HL-60/S4 (cell line): ENCODE measurements at regions not wholly inside any gene's neighbourhood (a gene's known extent, or its start where the extent isn't known, plus 50 kb on each side); places are given as distances from the start of the nearest gene placed in this dataset.

ENCODE experiments used
- in situ Hi-C: fragments of 300-500 bp; cut with MboI; formaldehyde crosslinking; loops from 2 replicates; pipeline ENCODE4 v1.14.3; 2022; ENCODE audit warnings: low sequenced_read_pairs

DNA sequence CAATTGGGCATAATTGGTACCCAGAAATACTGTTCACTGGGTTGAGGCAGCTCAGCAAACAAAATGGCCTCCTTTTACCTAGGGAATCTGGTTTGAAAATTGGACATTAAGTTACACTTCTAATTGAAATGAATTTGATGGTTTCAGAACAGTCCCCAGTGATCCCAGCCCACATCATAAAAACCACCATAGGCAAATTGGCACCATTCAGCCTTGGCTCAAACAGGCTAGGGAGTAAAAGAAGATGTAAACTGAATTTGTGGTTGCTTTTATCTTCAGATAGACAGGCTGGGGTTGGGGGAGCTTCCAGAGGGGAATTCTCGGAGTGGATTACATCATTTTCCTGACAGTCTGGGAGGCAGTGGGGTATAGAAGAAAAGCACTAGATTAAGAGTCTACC lies 576.5 kb downstream of the MID1IP1 start:
- in situ Hi-C loops, result no loop called here

DNA sequence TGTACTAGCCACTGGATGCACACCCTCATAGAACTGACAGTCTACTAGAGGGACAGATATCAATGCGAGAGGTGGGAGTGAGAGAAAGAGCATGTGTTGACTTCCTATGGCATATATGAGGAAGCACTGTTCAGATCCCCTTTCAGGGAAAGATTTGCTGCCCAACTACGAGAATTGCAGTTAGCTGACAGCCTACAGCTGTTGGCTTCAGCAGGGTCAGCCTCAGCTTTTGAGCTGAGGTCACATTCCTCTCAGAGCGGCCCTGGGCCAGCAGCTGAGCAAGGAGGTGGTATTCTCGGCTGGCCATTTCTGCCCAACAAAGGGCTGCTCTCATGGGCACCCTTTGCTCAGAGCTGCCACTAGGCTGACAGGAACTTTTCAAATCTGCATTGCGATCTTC lies 580.2 kb downstream of the MID1IP1 start:
- in situ Hi-C loops, result no loop called here

DNA sequence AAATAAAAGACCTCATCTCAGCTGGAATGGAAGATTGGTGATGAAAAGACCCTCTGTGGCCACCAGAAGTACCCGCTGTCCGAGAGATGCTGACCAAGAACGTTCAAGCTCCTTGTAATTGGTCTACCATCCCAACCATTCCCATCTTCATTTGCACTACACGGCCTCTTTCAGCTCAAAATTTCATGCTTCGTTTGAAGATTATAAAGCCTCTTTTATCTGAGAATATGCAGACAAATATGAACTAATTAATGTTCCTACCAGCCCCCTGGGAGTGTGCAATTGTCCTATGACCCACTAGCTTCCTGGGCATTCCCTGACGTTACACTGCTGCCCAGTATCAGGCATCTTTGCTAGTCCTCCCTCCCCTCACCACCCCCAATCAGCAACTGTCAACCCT lies 583.7 kb downstream of the MID1IP1 start:
- in situ Hi-C loops, result no loop called here

DNA sequence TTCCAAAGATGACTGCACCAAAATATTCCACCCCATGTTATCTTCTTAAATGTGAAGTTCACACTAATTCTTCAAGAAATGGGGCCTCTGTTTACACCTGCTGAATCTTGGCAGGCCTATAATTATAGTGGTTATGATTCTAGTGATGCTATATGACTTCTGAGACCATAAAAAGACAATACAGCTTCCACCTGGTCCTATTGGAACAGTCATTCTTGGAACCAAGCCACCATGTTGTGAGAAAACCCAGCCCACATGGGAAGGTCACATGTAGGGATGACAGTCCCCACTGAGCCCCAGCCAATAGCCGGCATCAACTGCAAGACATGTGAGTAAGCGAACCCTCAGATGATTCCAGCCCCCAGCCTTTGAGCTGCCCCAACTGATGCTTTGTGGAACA lies 587.5 kb downstream of the MID1IP1 start:
- in situ Hi-C loops, result no loop called here

DNA sequence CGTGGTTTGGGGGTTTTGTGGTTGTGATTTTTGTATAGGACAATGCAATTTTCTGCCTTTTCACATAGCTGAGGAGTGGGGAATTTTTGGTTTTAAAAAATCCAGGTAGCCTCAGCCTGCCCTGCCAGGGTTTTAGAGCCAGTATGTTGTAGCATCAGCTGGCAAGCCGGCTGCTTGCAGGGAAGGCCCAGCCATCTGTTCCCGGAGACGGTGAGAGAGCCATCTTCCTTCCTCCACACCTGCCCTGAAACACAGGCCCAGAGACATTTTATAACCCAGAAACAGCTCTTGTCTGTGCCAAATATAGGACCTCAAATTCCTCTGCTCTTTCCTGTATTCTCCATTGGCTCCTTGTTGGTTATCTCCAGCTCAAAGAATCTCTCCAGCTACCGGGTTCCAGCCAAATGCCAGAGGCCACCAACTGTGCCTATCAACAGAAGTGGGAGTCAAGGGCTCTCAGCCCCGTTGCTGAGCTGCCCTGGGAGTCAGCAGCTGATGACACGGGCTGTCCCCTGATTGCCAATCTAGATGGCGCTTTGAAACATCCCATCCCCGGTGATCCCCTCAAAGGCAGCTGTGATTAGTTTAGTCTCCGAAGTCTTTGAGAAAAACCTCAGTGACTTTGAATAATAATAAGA lies 595.2 kb downstream of the MID1IP1 start:
- in situ Hi-C loops, result no loop called here

DNA sequence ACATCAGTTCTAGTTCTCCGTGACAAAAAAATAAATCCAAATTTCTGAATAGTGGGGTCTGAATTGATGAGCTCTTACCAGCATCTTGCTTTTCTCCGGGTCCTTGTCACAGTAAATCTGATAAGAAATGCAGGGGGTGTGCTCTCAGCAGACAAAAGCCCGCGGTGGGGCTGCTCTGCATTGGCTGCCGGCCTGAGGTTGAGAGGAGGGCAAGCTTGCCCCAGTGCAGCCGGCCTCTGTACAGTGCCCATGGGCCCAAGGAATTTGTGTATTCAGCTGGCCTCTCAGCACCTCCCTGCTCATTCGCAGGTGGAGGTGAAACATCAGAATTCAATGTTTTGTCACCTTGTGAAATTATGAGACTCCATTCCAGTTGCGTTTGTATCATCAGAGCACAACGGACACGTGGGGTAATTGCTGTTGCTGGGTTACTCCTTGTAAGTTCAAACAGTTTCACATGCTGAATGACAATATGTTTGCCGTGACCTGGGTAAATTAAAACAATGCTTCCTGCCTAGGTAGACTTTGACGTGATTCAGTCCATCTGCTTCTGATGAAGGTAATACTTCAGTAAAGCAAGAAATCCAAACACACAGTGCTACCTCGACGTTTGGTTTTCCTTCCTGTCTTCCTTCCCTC lies 596.4 kb downstream of the MID1IP1 start:
- in situ Hi-C loops, result no loop called here

DNA sequence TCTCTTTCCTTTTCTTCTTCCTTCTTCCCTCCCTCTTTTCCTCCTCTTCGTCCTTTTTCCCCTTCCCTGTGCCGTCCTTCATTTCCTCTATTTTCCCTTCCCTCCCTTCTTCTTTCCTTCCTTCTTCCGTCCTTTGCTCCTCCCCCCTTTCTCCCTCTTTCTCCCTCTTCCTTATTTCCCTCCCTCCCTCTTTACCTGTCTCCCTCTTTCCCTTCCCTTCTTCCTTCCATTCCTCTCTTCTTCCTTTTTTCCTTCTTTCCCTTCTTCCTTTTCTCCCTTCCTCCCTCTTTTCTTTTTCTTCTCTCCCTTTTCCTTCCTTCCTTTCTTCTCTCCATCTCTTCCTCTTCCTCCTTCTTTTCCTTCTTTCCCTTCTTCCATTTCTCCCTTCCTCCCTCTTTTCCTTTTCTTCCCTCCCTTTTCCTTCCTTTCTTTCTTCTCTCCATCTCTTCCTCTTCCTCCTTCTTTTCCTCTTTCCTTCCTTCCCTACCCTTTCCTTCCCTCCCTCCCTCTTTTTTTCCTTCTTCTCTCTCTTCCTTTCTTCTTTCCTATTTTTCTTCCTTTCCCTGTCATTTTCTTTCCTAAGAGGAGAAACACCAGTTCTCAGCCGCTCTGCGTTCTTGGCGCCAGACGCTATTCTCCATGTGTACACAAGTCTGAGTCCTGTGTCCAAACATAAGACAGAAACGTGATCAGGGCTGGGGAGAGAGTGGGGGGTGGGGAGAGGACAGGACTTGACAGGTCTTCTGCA lies 597.1 kb downstream of the MID1IP1 start:
- in situ Hi-C loops, result no loop called here

DNA sequence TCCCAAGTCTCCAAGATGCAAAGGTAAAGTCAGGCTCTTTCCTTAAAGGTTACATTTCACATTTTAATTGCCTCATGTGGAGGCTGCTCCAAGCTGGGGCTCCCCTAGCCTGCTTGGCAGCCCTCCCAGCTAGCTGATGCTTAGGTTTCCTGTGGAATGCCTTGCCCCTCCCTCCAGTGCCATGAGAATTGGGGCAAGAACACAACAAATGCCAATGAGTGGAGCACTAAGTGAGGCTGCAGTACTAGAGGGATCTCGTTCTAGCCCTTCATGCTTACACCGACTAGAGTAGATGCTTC lies 597.7 kb downstream of the MID1IP1 start:
- in situ Hi-C loops, result no loop called here

DNA sequence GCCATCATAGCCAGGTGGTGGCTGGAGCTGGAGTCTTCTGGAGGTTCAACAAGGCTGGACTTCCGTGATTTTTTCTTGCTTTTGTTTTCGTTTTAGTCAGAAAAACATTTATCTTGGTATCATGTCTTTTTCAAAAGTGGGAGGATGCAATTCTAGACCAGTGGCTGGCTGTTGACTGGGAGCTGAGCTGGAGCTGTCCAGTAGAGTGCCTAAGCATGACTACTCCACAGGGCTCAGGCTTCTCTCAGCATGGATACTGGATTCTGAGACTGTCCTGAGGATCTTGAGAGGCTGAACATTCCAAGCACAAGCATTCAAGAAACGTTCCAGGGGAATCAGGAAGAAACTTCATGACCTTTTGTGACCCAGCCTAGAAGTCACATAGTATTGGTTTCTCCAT lies 598.1 kb downstream of the MID1IP1 start:
- in situ Hi-C loops, result no loop called here

DNA sequence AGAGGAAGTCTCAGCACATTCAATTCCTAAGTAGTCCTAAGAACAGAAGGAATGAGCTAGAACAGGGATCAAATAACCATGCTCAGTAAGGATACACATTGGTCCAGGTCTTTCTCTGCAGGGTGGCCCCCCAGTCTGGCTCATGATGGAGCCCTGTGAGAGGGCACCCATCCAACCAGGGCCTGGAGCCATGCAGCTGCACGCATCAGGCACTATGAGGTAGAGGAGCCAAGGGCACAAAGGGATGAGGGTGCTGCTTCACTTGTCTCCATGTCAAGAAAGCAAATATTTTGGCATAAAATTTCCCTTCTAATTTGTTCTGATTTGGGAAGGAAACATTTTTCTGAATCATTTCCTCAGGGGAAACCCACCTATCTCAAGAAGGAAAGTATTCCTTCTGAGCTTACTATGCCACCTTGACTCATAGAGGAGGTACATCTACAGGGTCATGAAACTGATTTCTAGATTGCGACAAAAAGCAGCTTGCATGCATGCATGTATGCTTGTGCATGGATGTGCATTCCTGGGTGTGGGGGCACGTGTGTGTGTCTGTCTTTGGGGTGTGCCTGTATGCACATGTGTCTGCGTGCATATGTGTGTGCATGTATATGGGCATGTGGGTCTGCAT lies 600.3 kb downstream of the MID1IP1 start:
- in situ Hi-C loops, result no loop called here

DNA sequence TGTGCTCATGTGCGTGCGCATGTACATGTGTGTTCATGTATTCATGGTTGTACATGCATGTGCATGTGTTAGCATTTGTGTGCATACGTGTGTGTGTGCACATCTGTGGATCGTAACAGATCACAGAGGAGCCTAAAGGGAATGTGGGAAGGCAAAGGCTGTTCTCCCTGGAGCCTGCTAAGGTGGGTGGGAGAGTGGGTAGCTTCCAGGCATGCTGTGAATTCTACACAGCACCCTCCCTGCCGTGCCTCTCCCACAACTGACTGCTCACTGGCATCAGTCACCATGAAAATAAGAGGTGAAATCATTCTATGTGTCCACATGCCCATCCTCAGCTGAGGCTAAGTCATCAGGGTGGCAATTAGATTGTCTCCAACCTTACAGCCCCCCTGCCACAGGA lies 600.9 kb downstream of the MID1IP1 start:
- in situ Hi-C loops, result no loop called here

DNA sequence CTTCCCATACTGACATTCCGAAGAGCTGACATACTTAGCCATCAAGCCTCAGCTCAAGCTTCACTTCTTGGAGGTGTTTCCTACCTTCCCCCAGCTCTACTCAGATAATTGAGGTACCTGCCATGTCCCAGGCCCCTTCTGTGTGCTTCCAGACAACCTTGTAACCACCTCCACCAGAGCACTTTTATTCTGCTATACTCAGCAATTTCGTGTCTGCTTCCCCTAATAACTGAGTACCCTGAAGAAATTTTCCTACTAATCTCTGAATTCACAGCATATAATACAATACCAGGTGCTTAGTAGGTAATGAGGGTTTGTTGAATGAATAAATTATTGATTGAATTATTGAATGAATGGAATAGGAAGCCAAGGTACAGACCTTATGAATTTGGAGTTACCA lies 605.5 kb downstream of the MID1IP1 start:
- in situ Hi-C loops, result no loop called here

DNA sequence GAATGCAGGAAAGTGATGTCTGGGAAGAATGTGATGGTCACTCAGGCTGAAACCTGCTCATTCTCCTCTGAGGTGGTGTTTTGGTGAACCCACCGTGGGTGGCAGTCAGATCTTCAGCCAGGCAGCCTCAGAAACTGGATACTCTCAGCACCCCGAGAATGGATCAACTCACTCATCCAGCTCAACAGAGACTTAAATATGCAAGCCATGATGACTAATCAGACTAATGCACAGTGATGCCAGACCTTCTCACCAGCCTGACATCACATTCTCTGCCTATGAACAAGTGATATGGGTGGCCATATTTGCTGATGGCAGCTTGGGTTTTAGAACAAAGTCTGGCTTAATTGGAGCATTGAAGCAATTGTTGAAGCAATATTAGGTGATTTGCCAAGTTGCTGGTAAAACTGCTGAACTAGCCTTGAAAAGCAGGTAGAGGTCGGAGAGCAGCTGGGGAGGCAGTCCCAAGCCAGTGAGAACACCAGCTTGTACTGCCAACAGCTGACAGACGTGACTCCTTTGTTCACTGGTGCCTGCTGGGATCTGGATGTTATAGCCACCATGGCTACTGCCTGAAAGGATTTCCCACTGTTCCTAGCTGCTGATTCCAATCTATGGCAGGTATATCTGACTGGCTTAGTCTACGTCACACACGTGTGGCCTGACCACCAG lies 608.1 kb downstream of the MID1IP1 start:
- in situ Hi-C loops, result no loop called here

DNA sequence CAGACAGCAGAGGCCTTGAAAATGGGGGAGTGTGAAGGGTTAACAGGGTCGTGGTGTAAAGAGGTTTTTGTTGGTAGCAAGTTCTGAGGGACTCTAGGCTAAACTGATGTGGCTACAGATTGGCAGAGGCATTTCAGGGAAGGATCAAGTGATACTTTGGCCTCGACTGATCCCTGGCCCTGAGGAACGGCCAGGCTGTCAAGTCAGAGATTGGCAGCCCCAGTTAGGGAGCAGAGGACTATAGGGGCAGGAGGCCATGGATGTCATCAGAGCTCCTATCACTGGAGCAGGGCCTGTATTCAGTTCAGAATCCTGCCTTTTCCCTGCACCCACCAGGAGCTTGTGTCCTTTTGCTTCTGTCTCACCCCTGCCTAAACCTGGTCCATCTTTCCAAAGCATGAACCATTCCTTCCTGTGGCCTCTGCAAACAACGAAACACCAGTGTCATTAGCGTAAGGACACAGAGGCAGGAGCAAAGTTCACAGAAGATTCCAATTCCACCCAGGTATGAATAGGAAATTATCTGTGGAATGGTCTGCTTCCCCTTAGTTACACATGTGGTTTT lies 613.1 kb downstream of the MID1IP1 start:
- in situ Hi-C loops, result no loop called here

DNA sequence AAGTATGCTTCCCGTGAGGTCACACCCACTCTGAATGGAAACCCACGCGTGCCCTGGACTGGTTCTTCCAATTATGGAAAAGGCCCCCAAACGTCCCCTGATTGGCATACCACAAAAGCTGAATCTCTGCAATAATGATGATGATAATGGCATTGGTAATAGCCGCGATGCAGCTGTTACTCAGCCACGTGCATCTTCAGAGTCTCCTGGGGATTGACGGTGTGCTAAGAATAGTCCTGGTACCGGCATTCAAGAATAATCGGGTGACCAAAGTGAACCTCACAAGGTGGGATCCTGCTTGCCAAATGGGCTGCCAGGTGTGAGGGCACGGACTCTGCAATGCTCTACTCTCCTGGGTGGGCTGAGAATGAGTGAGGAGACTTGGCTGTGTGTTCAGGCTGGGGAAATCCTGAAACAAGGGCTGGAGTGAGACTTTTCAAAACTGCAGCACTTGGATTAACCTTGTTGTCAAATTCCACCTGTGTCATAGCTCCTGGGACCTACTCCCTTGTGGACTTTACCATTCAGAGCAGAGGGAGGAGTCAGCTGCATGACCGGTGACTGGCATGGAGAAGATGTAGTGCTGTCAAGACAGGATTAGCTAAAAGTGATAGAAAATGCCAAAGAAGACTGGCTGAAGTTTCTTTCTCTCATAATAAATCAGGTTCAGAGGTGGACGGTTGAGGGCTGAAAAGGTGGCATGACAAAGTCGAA lies 615.4 kb downstream of the MID1IP1 start:
- in situ Hi-C loops, result no loop called here

DNA sequence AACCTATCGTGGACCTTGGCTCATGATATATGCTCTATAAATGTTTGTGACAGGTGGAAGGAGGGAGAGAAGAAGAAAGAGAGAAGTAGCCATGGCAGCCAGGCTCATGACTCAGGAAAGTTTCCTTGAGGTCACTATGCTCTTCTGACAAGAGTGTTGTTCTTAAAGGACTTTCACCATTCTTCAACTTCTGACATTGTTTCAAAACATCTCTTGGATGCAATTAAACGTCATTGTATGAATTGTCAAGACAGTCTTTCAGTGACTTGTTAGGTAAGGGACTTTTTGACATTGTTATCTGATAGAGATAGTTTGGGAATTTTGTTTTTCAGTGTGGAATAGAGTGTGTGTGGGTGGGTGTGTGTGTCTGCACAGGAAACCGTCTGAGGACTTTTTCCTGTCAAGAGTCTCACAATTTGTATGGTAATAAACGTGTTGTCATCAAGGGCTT lies 617.0 kb downstream of the MID1IP1 start:
- in situ Hi-C loops, result no loop called here

DNA sequence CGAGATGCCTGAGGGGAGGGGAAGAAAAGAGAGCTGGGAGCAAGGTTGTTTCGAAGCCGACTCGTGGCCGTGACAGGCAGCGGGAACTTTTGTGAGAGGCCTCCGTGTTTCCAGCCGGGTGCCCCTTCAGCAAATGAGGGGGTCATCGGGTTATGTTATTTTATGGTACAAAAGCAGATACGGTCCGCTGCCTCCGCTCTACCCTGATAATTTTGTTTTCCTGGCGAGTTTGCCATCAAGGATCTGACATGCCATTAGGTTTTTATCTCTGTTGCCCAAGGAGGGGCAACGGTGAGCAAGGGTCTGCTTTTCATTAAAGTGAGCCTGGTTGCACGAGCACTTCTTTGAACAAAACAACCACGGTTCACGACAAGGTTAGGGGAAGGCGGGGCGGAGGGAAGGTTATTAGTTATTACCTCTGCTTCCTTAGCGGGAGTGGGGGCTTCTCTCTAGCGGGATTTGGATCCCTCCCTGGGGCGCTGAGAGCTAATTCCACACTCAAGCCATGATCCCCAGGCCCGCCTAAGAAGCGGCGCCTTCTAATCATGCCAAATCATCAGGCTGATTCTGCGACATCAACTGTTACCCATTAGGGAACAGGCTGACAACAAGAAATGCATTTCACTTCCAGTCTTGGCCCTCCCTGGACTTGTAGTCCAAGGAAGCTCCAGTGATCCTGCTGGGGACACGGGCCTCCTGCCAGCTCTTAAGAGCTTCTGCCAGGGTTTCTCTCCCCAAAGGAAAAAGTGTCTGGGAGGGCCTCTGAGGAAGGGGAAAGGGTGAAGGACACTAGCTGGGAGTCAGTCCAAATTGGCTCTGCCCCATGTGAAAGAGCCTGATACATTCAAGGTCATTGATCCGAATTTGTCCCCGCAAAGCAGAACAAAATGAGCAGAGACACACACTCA lies 617.7 kb downstream of the MID1IP1 start:
- in situ Hi-C loops, result no loop called here

DNA sequence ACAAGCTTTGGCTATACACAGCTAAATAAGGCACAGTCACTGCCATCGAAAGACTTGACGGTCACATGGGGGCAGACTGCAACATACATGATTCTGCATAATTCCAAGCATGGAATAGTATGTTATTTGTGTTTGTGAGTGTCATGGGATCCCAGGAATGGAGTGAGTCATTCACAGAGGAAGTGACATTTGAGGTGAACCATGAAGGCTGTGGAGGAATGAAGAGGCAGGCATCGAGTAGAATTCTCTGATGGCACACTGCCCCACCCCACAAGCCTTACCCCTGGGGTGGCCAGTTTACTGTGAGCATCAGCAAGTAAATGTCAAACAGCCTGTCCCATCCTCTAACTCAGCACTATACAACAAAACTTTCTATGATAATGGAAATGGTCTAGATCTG lies 619.7 kb downstream of the MID1IP1 start:
- in situ Hi-C loops, result no loop called here

DNA sequence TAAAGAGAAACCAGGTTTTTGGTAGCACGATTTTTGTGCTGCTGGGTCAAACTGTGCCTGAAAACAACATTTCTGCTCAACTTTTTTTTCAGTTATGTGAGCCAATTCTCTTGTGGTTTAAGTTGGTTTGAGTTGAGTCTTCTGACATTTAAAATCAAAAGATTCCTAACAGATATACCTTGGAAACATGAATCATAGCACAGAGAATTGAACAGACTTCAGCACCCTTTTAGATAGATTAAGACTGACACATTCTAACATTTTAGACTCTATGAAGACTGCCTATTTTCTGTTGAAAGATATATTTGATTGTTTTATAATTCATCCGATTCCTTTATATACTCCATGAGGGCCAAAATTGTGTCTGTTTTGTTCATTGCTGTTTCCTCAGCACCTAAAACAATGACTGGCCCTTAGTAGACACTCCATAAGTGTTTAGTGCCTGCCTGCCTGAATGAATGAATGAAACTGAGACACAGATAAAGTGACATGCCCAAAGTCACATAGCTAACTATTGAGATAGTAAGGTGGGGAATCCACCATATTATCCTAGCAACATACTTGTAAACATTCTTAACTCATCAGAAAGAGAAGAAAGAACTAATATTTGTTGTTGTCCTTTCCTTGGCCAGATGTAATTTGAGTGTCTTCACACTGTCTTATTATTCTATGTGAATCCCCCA lies 624.0 kb downstream of the MID1IP1 start:
- in situ Hi-C loops, result loop anchor here (25.0 kb wide), 1 partner anchor 163 kb away; no protein-coding TSS in a partner anchor
